ENCODE measurements at regions not wholly inside any gene's neighbourhood (a gene's known extent, or its start where the extent isn't known, plus 50 kb on each side); places are given as distances from the start of the nearest gene placed in this dataset.

DNA sequence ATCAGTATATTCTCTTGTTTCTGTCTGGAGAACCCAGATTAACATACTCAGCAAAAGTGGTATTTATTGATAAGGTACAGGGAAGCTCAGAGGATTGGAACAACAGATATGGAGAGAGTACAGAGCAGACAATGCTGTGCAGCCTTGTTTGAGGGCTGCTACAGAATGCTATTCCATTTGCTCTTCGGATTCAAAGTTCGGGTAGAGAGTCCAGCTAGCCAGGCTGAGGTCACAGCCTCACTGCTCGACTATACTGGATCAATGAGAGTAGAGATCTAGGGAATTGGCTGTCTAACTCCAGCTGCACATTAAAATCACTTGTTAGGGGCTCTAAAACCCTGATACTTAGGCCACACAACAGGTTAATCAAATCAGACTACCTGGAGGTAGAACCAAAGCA is 200.1 kb upstream of the BTBD3 start:
- TF ChIP-seq, protein P1, sequence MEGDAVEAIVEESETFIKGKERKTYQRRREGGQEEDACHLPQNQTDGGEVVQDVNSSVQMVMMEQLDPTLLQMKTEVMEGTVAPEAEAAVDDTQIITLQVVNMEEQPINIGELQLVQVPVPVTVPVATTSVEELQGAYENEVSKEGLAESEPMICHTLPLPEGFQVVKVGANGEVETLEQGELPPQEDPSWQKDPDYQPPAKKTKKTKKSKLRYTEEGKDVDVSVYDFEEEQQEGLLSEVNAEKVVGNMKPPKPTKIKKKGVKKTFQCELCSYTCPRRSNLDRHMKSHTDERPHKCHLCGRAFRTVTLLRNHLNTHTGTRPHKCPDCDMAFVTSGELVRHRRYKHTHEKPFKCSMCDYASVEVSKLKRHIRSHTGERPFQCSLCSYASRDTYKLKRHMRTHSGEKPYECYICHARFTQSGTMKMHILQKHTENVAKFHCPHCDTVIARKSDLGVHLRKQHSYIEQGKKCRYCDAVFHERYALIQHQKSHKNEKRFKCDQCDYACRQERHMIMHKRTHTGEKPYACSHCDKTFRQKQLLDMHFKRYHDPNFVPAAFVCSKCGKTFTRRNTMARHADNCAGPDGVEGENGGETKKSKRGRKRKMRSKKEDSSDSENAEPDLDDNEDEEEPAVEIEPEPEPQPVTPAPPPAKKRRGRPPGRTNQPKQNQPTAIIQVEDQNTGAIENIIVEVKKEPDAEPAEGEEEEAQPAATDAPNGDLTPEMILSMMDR (IDR thresholded peaks at IDR 0.05), result no peak
- TF ChIP-seq EZH2phosphoT487 (IDR thresholded peaks at IDR 0.05) (no peak), EZH2 (IDR thresholded peaks at IDR 0.05) (no peak)
